A549 (cell line): ENCODE measurements at regions not wholly inside any gene's neighbourhood (a gene's known extent, or its start where the extent isn't known, plus 50 kb on each side); places are given as distances from the start of the nearest gene placed in this dataset.

ENCODE experiments used
- ATAC-seq, 2 experiments: fragments of 200-7000 bp in 1 of 2; fragments of >200 bp in 1 of 2; cut with Nextera tagmentation in 1 of 2; cut with Tn5 transposase in 1 of 2; 3 replicates each; pipeline versions ENCODE4 v1.8.0 to v1.9.1; 2018 to 2020; ENCODE audit warnings: mild to moderate bottlenecking in 1 of 2, moderate library complexity in 1 of 2
- CTCF ChIA-PET: fragments of 300-600 bp; sonication (Branson Sonifier 250); formaldehyde crosslinking; extraction: SDS; loops from one replicate; lab custom pipeline; 2021; ENCODE audit warnings: antibody characterized with exemption, inconsistent platforms; lab: Yijun Ruan, JAX
- POLR2A ChIA-PET: fragments of 350-600 bp; formaldehyde crosslinking; extraction: SDS; loops from one replicate; lab custom pipeline; 2021; ENCODE audit warnings: antibody characterized with exemption, inconsistent platforms; lab: Yijun Ruan, JAX
- DNase-seq, 2 experiments: peaks; one replicate each; pipeline versions ENCODE4 v3.0.0 to v3.0.0-alpha.2; 2011 to 2016; ENCODE audit warnings: low read depth in 1 of 2, low spot score in 1 of 2
- FAIRE-seq: peaks from 2 replicates; lab custom pipeline; 2011; peaks lifted over from hg19 to GRCh38; lab: Jason Lieb, UNC
- H3K27ac ChIP-seq, 2 experiments: fragments of >200 bp; sonication (Bioruptor Twin); formaldehyde crosslinking; 3 replicates each; pipeline ENCODE4 v1.5.1; 2016 to 2017
- H3K4me1 ChIP-seq: fragments of >200 bp; sonication (Bioruptor Twin); formaldehyde crosslinking; 3 replicates; pipeline ENCODE4 v1.6.1; 2016
- H3K4me2 ChIP-seq: fragments of >200 bp; sonication (Bioruptor Twin); formaldehyde crosslinking; 3 replicates; pipeline ENCODE4 v1.6.1; 2016
- H3K4me3 ChIP-seq: fragments of >200 bp; sonication (Bioruptor Twin); formaldehyde crosslinking; 3 replicates; pipeline ENCODE4 v1.5.1; 2016
- H3K9me3 ChIP-seq: fragments of >200 bp; sonication (Bioruptor Twin); formaldehyde crosslinking; 3 replicates; pipeline ENCODE4 v1.6.1; 2016
- BHLHE40 ChIP-seq: IDR thresholded peaks from 2 replicates; pipeline ENCODE4 v1.6.1; 2012; ENCODE audit warnings: low read depth, low read length, inconsistent platforms
- CBX2 ChIP-seq: fragments of 200-600 bp; sonication (generic); IDR thresholded peaks from 2 replicates; pipeline ENCODE4 v1.6.1; 2016; ENCODE audit warnings: low read depth, mild to moderate bottlenecking, borderline replicate concordance
- CBX8 ChIP-seq: fragments of 200-600 bp; sonication (generic); IDR thresholded peaks from 2 replicates; pipeline ENCODE4 v1.6.1; 2016
- CHD4 ChIP-seq: fragments of 200-600 bp; sonication (generic); IDR thresholded peaks from 2 replicates; pipeline ENCODE4 v1.6.1; 2016; ENCODE audit warnings: antibody characterized with exemption, mild to moderate bottlenecking, borderline replicate concordance
- EP300 ChIP-seq, 2 experiments: fragments of >200 bp; sonication (Bioruptor Twin); formaldehyde crosslinking; IDR thresholded peaks; 2 replicates in 1 of 2; 3 replicates in 1 of 2; pipeline ENCODE4 v1.6.1; 2016 to 2017
- HOXA7 ChIP-seq: fragments of 250-450 bp; sonication (Bioruptor Pico); IDR thresholded peaks from 2 replicates; pipeline ENCODE4 v1.5.0; 2020; ENCODE audit warnings: mild to moderate bottlenecking, moderate library complexity
- MAFK ChIP-seq: fragments of 450-650 bp; IDR thresholded peaks from 2 replicates; pipeline ENCODE4 v1.6.1; 2014; ENCODE audit not compliant: partially characterized antibody
- NFE2L2 ChIP-seq: fragments of 150-350 bp; conservative IDR thresholded peaks from 2 replicates; pipeline ENCODE4 v1.6.1; 2014; ENCODE audit warnings: low read length
- PHF8 ChIP-seq: fragments of 200-600 bp; sonication (generic); IDR thresholded peaks from 2 replicates; pipeline ENCODE4 v1.6.1; 2016; ENCODE audit warnings: low read depth, mild to moderate bottlenecking, antibody characterized with exemption, moderate library complexity, borderline replicate concordance
- RFX5 ChIP-seq: fragments of 450-650 bp; IDR thresholded peaks from 2 replicates; pipeline ENCODE4 v1.7.1; 2014; ENCODE audit warnings: antibody characterized with exemption, mild to moderate bottlenecking, moderate library complexity
- RNF2 ChIP-seq: fragments of 200-600 bp; sonication (generic); IDR thresholded peaks from 2 replicates; pipeline ENCODE4 v1.6.1; 2016; ENCODE audit warnings: low read depth, mild to moderate bottlenecking, antibody characterized with exemption, moderate library complexity, borderline replicate concordance
- SMC3 ChIP-seq: fragments of >200 bp; sonication (Bioruptor Twin); formaldehyde crosslinking; IDR thresholded peaks from 3 replicates; pipeline ENCODE4 v1.6.1; 2018; ENCODE audit warnings: inconsistent platforms
- ZFP36 ChIP-seq: fragments of 450-650 bp; IDR thresholded peaks from 2 replicates; pipeline ENCODE4 v1.6.1; 2014; ENCODE audit warnings: borderline replicate concordance; ENCODE audit not compliant: partially characterized antibody
- ZNF302 ChIP-seq: fragments of 250-450 bp; sonication (Bioruptor Pico); IDR thresholded peaks from 2 replicates; pipeline ENCODE4 v1.9.0; 2021; ENCODE audit warnings: inconsistent platforms, mild to moderate bottlenecking, moderate library complexity
- ZSCAN20 ChIP-seq: fragments of 250-450 bp; sonication (Bioruptor Pico); IDR thresholded peaks from 2 replicates; pipeline ENCODE4 v1.8.0; 2022; ENCODE audit warnings: mild to moderate bottlenecking, moderate library complexity
- WGBS: methylation state at CpG from one replicate; pipeline ENCODE4 v1.1.6; 2017; ENCODE audit errors: missing lambda C conversion rate; 5-methylcytosine and 5-hydroxymethylcytosine counted together
- TF ChIP-seq, protein P1 (sequence below): fragments of >200 bp; sonication (Bioruptor Twin); formaldehyde crosslinking; IDR thresholded peaks from 3 replicates; pipeline ENCODE4 v1.6.1; 2016
- TF ChIP-seq, protein P2 (sequence below): IDR thresholded peaks from 2 replicates; pipeline ENCODE4 v1.6.1; 2012
- TF ChIP-seq, protein P3 (sequence below): fragments of 250-450 bp; sonication (Bioruptor Pico); IDR thresholded peaks from 2 replicates; pipeline ENCODE4 v1.5.0; 2020; ENCODE audit warnings: low read depth, mild to moderate bottlenecking, moderate library complexity

DNA sequence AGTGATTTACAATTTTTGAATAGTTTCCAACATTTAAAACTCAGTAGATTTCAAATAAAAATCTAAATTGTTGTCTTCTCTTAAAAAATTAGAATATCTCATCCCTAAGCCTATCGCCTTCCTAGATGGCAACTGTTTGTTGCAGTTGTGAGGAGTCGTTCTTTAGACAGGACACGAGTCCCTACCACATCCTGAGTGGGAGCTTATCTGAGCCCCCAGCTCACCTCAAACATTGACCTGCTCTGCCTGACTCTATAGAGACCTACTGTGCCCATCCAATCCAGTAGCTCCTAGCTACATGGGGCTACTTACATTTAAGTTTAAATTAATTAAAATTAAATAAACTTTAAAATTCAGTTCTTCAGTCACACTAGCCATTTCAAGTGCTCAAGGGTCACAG is 434.7 kb downstream of the FOXO1 start:
- no peak for TF ChIP-seq ZFP36
- Histone ChIP-seq H3K4me2 (no peak overlapping the region), H3K9me3 (no peaks in the 10 kb centered on the region), H3K4me1 (peaks cover 12% of the 10 kb centered on the region; the same call in 2 of the 3 replicates), H3K4me3 (no peak overlapping the region), H3K27ac (no peak overlapping the region)
- no peak for DNase-seq
- ChIA-PET POLR2A (no interaction called here), CTCF (no interaction called here)
- FAIRE-seq = no peak
- ATAC-seq = no peak
- 93% methylated on average over 3 of the region's 3 CpGs for WGBS

DNA sequence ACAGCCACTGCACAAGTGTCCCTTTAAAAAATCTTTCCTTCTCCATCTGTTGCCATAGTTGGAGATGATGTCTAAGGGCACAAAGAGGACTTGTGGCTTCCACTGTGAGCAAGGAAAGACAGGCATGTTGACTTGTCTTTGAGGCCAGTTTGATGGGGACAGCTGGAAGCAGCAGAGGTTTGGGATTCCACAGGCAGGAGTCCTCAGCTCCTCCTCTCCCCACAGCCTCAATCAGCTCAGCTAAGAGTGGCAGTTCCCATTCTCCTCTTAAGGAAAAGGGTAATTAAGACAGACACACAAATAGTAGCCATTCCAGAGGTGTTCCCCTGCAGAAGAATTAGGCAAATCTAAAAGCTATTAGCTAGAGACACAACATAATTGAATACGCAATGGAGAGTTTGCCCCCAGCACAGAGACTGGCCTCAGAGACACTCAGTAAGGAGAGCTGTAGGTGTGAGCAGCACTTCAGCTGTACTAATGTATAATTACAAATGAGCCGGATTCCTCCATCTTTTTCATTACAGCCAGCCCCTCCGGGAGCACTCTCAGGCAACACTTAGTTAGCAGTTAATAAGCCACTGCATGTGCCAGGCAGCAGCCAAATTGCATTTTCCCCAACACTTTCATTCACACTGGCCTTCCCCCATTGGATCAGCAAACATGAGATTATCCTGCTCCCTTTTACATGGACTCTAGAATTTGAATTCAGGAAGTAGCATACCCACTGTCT is 434.0 kb downstream of the FOXO1 start:
- H3K4me2 ChIP-seq = no peak overlapping the region
- peaks cover 15% of the 10 kb centered on the region; the same call in 2 of the 3 replicates for H3K4me1 ChIP-seq
- FAIRE-seq = no peak
- ATAC-seq = no peak
- POLR2A ChIA-PET = no interaction called here
- H3K9me3 ChIP-seq = no peaks in the 10 kb centered on the region
- no peak for DNase-seq
- TF ChIP-seq CBX8 (no peak), EP300 (IDR thresholded peaks at IDR 0.05) (no peak), RNF2 (no peak)
- TF ChIP-seq, all 56 proteins: peak for 0
- Histone ChIP-seq H3K27ac (no peak overlapping the region; a peak in 1 of 6 replicates), H3K4me3 (no peak overlapping the region)
- WGBS = 97% methylated on average over 3 of the region's 3 CpGs
- CTCF ChIA-PET = interaction anchor here (0.6 kb wide), 1 partner anchor 167 kb away, joined by 3 read pairs; no protein-coding TSS in a partner anchor

DNA sequence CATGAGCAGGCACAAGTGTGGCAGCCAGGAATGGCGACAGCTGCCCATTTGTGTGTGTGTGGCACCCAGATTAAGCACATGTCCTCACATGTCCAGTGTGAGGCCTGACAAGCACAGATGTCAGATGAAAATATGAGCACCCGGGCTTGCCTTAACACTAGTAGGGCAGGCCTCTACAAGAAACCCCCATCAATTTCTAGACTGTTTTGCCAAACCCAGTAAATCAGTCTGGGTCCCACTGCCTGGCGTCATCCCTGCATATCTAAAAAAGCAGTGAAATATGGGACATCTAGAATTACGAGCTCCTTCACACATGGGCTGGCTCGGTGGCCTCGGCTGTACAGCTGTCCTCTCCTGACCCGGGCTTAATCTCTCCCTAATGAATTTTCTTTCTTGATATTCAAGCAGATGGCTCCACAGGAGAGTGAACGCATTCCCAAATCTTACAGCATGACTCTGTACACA is 432.7 kb downstream of the FOXO1 start:
- DNase-seq (no peak), FAIRE-seq (no peak), ATAC-seq (no peak)
- ChIA-PET POLR2A (no interaction called here), CTCF (no interaction called here)
- no peak overlapping the region for H3K4me2 ChIP-seq
- no peak overlapping the region for H3K4me3 ChIP-seq
- WGBS = 90% methylated on average over 8 of the region's 8 CpGs
- peak overlapping the region in 1 of 2 experiments; percentile 38; a peak in 1 of 6 replicates for H3K27ac ChIP-seq
- H3K4me1 ChIP-seq = peaks cover 12% of the 10 kb centered on the region; the same call in 2 of the 3 replicates
- H3K9me3 ChIP-seq = no peaks in the 10 kb centered on the region
- TF ChIP-seq CBX2 (no peak), NFE2L2 (no peak), CBX8 (no peak), RFX5 (no peak), HOXA7 (no peak), BHLHE40 (no peak), SMC3 (no peak), ZNF302 (CRISPR knock-in tag) (no peak), ZSCAN20 (CRISPR knock-in tag) (no peak), MAFK (no peak), CHD4 (no peak), PHF8 (no peak)
- TF ChIP-seq, protein P1, sequence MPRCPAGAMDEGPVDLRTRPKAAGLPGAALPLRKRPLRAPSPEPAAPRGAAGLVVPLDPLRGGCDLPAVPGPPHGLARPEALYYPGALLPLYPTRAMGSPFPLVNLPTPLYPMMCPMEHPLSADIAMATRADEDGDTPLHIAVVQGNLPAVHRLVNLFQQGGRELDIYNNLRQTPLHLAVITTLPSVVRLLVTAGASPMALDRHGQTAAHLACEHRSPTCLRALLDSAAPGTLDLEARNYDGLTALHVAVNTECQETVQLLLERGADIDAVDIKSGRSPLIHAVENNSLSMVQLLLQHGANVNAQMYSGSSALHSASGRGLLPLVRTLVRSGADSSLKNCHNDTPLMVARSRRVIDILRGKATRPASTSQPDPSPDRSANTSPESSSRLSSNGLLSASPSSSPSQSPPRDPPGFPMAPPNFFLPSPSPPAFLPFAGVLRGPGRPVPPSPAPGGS = no peak
- TF ChIP-seq, protein P2, sequence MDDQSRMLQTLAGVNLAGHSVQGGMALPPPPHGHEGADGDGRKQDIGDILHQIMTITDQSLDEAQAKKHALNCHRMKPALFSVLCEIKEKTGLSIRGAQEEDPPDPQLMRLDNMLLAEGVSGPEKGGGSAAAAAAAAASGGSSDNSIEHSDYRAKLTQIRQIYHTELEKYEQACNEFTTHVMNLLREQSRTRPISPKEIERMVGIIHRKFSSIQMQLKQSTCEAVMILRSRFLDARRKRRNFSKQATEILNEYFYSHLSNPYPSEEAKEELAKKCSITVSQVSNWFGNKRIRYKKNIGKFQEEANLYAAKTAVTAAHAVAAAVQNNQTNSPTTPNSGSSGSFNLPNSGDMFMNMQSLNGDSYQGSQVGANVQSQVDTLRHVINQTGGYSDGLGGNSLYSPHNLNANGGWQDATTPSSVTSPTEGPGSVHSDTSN = no peak
- TF ChIP-seq, protein P3, sequence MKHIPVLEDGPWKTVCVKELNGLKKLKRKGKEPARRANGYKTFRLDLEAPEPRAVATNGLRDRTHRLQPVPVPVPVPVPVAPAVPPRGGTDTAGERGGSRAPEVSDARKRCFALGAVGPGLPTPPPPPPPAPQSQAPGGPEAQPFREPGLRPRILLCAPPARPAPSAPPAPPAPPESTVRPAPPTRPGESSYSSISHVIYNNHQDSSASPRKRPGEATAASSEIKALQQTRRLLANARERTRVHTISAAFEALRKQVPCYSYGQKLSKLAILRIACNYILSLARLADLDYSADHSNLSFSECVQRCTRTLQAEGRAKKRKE (CRISPR knock-in tag) = no peak
